Gastroesophageal sphincter (tissue), 3 donors: ENCODE measurements at regions not wholly inside any gene's neighbourhood (a gene's known extent, or its start where the extent isn't known, plus 50 kb on each side); places are given as distances from the start of the nearest gene placed in this dataset.

Experiments used
- EP300 ChIP-seq: sonication (generic); formaldehyde crosslinking; IDR thresholded peaks from one replicate; pipeline ENCODE4 v1.6.1; 2017; ENCODE audit warnings: antibody characterized with exemption, mild to moderate bottlenecking
- POLR2A ChIP-seq, 2 donors: fragments of 450-650 bp; IDR thresholded peaks; one replicate each; pipeline ENCODE4 v1.6.1; 2017; ENCODE audit warnings: antibody characterized with exemption in 2 of 2, mild to moderate bottlenecking in 2 of 2, moderate library complexity in 1 of 2
- POLR2AphosphoS5 ChIP-seq: sonication (generic); formaldehyde crosslinking; IDR thresholded peaks from one replicate; pipeline ENCODE4 v1.6.1; 2017; ENCODE audit warnings: antibody characterized with exemption
- TF ChIP-seq, protein P1 (sequence below), 4 experiments: fragments of 200-600 bp in 2 of 4; fragments of 450-650 bp in 2 of 4; sonication (generic) in 1 of 4; IDR thresholded peaks; one replicate each; pipeline ENCODE4 v1.5.1; 2017 to 2019; ENCODE audit warnings: antibody characterized with exemption in 4 of 4, mild to moderate bottlenecking in 2 of 4, moderate library complexity in 2 of 4

- TF ChIP-seq, protein P1, sequence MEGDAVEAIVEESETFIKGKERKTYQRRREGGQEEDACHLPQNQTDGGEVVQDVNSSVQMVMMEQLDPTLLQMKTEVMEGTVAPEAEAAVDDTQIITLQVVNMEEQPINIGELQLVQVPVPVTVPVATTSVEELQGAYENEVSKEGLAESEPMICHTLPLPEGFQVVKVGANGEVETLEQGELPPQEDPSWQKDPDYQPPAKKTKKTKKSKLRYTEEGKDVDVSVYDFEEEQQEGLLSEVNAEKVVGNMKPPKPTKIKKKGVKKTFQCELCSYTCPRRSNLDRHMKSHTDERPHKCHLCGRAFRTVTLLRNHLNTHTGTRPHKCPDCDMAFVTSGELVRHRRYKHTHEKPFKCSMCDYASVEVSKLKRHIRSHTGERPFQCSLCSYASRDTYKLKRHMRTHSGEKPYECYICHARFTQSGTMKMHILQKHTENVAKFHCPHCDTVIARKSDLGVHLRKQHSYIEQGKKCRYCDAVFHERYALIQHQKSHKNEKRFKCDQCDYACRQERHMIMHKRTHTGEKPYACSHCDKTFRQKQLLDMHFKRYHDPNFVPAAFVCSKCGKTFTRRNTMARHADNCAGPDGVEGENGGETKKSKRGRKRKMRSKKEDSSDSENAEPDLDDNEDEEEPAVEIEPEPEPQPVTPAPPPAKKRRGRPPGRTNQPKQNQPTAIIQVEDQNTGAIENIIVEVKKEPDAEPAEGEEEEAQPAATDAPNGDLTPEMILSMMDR (IDR thresholded peaks at IDR 0.05), result no peak
- TF ChIP-seq POLR2A (IDR thresholded peaks at IDR 0.05) (no peak), POLR2AphosphoS5 (no peak), EP300 (no peak)
Observed at GRCh38 chr18:78903436-78904178, 76.0 kb upstream of the SALL3 start.
